Right cardiac atrium (tissue), 5 donors: ENCODE measurements at regions not wholly inside any gene's neighbourhood (a gene's known extent, or its start where the extent isn't known, plus 50 kb on each side); places are given as distances from the start of the nearest gene placed in this dataset.

Experiments used
- ATAC-seq, 2 donors: fragments of 200-7000 bp; cut with Tn5 transposase; one replicate each; pipeline versions ENCODE4 v1.8.0 to v1.9.1; 2020; ENCODE audit warnings: moderate library complexity in 2 of 2, mild to moderate bottlenecking in 1 of 2
- DNase-seq, 3 donors: peaks; one replicate each; pipeline ENCODE4 v3.0.0-alpha.2; 2020
- H3K27ac ChIP-seq: one replicate; pipeline ENCODE4 v1.5.1; 2013; ENCODE audit warnings: mild to moderate bottlenecking, low read length, control low read depth, moderate library complexity
- H3K27me3 ChIP-seq: one replicate; pipeline ENCODE4 v1.6.1; 2013; ENCODE audit not compliant: control insufficient read depth, insufficient read depth
- H3K4me1 ChIP-seq: one replicate; pipeline ENCODE4 v1.6.1; 2013; ENCODE audit warnings: low read length; ENCODE audit not compliant: control insufficient read depth, insufficient read depth
- H3K4me3 ChIP-seq: one replicate; pipeline ENCODE4 v1.5.1; 2013; ENCODE audit warnings: low read length, control low read depth
- H3K9me3 ChIP-seq: one replicate; pipeline ENCODE4 v1.6.1; 2013; ENCODE audit warnings: low read length; ENCODE audit not compliant: control insufficient read depth
- WGBS: extraction: QIAGEN DNeasy Blood & Tissue Kit; methylation state at CpG from one replicate; pipeline ENCODE4 v1.1.7; 2013; 5-methylcytosine and 5-hydroxymethylcytosine counted together
- intact Hi-C, 4 donors: fragments of 100-400 bp; cut with DNase I; formaldehyde crosslinking; loops; one replicate each; pipeline versions ENCODE4 v1.11.0 to v1.14.0; 2022 to 2023
- donor health status: healthy with polysubstance abuse.
- donor health status: DM: no; HTN: yes; CAD: no.
- donor health status: DM: no; HTN: no; CAD: no.
- donor health status: DM: no; HTN: yes; CAD: no; lungs with severe emphysema.
- donor health status: DM: yes; HTN: yes; CAD: no.

- no peak overlapping the region for H3K4me3 ChIP-seq
- no peak for ATAC-seq
- WGBS: 70% methylated on average over 6 of the region's 6 CpGs
- no peaks in the 10 kb centered on the region for H3K27me3 ChIP-seq
- no peaks in the 10 kb centered on the region for H3K9me3 ChIP-seq
- no peak for DNase-seq
- intact Hi-C loops: no loop called here
- H3K27ac ChIP-seq: no peak overlapping the region
- peaks cover 3% of the 10 kb centered on the region for H3K4me1 ChIP-seq
Observed at GRCh38 chr6:151729829-151730495, 77.5 kb upstream of the ESR1 start.

DNA sequence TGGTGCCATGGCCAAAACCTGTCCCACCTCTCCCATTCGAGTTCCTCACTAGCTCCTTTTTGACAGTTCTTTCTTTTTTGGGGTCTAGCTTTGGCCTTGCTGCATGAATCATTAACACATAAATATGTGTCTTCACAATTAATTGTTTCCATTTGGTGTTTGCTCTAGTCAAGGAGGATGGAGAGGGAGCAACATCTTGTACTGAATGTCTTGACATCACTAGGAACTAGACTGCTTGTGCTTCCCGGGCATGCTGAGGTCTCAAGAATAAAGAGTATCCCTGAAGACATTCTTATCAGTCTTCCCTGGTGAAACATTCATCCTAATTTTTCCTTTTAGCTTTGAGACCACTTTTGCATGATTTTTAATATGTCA lies 77.0 kb upstream of the ESR1 start:
- ATAC-seq: no peak
- no peak for DNase-seq
- intact Hi-C loops: no loop called here
- H3K27ac ChIP-seq: no peak overlapping the region
- no peaks in the 10 kb centered on the region for H3K9me3 ChIP-seq
- WGBS: 72% methylated on average over 2 of the region's 2 CpGs
- peaks cover 3% of the 10 kb centered on the region for H3K4me1 ChIP-seq
- no peaks in the 10 kb centered on the region for H3K27me3 ChIP-seq
- H3K4me3 ChIP-seq: no peak overlapping the region

DNA sequence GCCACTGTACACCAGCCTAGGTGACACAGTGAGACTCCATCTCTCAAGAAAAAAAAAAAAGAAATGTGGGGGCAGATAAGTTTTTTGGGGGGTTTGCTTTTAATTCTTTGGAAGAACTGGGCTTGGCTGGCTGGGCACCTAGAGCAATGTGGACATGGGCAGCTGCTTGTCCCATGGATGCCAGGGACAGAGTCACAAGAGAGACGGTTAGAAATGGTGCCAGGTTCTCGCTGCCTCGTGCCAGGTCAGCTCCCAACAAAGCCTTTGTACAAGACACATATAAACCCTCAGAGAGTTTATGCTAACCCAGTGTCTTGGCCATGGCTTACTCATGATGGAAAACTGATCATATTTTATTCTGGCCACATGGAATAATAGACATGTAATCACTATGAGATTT lies 76.2 kb upstream of the ESR1 start:
- Histone ChIP-seq H3K9me3 (no peaks in the 10 kb centered on the region), H3K4me3 (no peak overlapping the region), H3K27ac (no peak overlapping the region), H3K27me3 (no peaks in the 10 kb centered on the region), H3K4me1 (peaks cover 3% of the 10 kb centered on the region)
- DNase-seq: no peak
- no peak for ATAC-seq
- intact Hi-C loops: no loop called here
- WGBS: 40% methylated on average over 3 of the region's 3 CpGs

- ATAC-seq (peak; percentile 84 to 97), DNase-seq (no peak)
- Histone ChIP-seq H3K27me3 (no peaks in the 10 kb centered on the region), H3K9me3 (no peaks in the 10 kb centered on the region), H3K4me3 (no peak overlapping the region), H3K4me1 (peaks cover 3% of the 10 kb centered on the region), H3K27ac (peak overlapping the region; percentile 13)
- 42% methylated on average over 3 of the region's 3 CpGs for WGBS
- intact Hi-C loops: no loop called here
Observed at GRCh38 chr6:151733680-151734320, 73.7 kb upstream of the ESR1 start.

DNA sequence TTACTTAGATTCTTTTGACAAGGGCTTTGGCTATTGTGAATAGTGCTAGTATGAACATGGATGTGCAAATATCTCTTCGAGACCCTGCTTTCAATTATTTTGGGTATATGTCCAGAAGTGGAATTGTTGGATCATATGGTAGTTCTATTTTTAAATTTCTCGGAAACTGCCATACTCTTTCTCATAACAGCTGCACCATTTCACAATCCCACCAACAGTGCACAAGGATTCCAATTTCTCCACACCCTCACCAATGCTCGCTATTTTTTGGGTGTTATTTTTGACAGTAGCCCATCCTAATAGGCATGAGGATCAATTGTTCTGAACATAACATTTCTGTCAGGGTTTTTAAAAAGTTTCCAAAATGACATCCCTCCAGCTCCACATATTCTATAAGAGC lies 69.2 kb upstream of the ESR1 start:
- intact Hi-C loops: no loop called here
- Histone ChIP-seq H3K4me1 (peaks cover 3% of the 10 kb centered on the region), H3K4me3 (no peak overlapping the region), H3K9me3 (no peaks in the 10 kb centered on the region), H3K27me3 (no peaks in the 10 kb centered on the region), H3K27ac (no peak overlapping the region)
- DNase-seq (no peak), ATAC-seq (no peak)
- WGBS: 43% methylated on average over 3 of the region's 3 CpGs

- no peak overlapping the region for H3K27ac ChIP-seq
- WGBS: 45% methylated on average over 1 of the region's 1 CpG
- H3K4me1 ChIP-seq: peaks cover 3% of the 10 kb centered on the region
- DNase-seq: no peak
- no peaks in the 10 kb centered on the region for H3K27me3 ChIP-seq
- ATAC-seq: no peak
- H3K9me3 ChIP-seq: no peaks in the 10 kb centered on the region
- intact Hi-C loops: no loop called here
- H3K4me3 ChIP-seq: no peak overlapping the region
Observed at GRCh38 chr6:151738960-151739359, 68.5 kb upstream of the ESR1 start.

GRCh38 chr6:151740820-151741219 lies 66.7 kb upstream of the ESR1 start:
- Histone ChIP-seq H3K27me3 (no peaks in the 10 kb centered on the region), H3K9me3 (no peaks in the 10 kb centered on the region), H3K4me1 (no peaks in the 10 kb centered on the region), H3K27ac (no peak overlapping the region), H3K4me3 (no peak overlapping the region)
- DNase-seq (no peak), ATAC-seq (no peak)
- intact Hi-C loops: no loop called here
- WGBS: 85% methylated on average over 4 of the region's 4 CpGs

- 18% methylated on average over 2 of the region's 2 CpGs for WGBS
- peak in 1 of 2 donors; percentile 48 for ATAC-seq
- no peak overlapping the region for H3K27ac ChIP-seq
- H3K9me3 ChIP-seq: no peaks in the 10 kb centered on the region
- H3K4me3 ChIP-seq: no peak overlapping the region
- no peaks in the 10 kb centered on the region for H3K27me3 ChIP-seq
- DNase-seq: no peak
- intact Hi-C loops: no loop called here
- no peaks in the 10 kb centered on the region for H3K4me1 ChIP-seq
Observed at GRCh38 chr6:151747896-151748295, 59.6 kb upstream of the ESR1 start.

GRCh38 chr6:151749341-151749740 lies 58.1 kb upstream of the ESR1 start:
- no peaks in the 10 kb centered on the region for H3K9me3 ChIP-seq
- no peaks in the 10 kb centered on the region for H3K4me1 ChIP-seq
- 79% methylated on average over 2 of the region's 2 CpGs for WGBS
- H3K27me3 ChIP-seq: no peaks in the 10 kb centered on the region
- H3K4me3 ChIP-seq: no peak overlapping the region
- DNase-seq: no peak
- intact Hi-C loops: no loop called here
- no peak overlapping the region for H3K27ac ChIP-seq
- ATAC-seq: no peak

DNA sequence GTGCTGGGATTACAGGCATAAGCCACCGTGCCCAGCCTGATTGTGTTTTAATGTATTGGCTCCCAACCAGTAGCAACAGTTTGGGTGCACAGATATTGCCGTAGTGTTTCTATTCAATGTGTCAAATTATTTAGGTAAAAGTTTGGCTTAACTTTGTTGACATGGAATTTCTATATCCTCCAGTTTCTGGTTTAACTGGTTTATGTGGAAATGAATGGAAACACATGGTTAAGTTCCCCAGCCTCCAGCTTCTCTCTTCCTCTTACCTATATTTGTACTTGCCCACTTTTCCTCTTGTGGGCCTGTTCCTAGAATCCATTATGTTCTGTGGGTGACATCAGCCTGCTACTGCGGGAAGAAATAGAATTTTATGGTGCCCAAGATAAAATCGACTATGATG lies 53.9 kb upstream of the ESR1 start:
- H3K9me3 ChIP-seq: no peaks in the 10 kb centered on the region
- no peak overlapping the region for H3K4me3 ChIP-seq
- H3K27me3 ChIP-seq: no peaks in the 10 kb centered on the region
- ATAC-seq (no peak), DNase-seq (no peak)
- no peaks in the 10 kb centered on the region for H3K4me1 ChIP-seq
- intact Hi-C loops: no loop called here
- no peak overlapping the region for H3K27ac ChIP-seq
- WGBS: 86% methylated on average over 4 of the region's 4 CpGs

GRCh38 chr6:151757506-151757955 lies 50.0 kb upstream of the ESR1 start:
- Histone ChIP-seq H3K4me1 (no peaks in the 10 kb centered on the region), H3K27ac (no peak overlapping the region), H3K27me3 (no peaks in the 10 kb centered on the region), H3K4me3 (no peak overlapping the region), H3K9me3 (no peaks in the 10 kb centered on the region)
- intact Hi-C loops: no loop called here
- WGBS: 56% methylated on average over 5 of the region's 5 CpGs
- ATAC-seq (no peak), DNase-seq (no peak)
